A549 (cell line): ENCODE measurements at regions not wholly inside any gene's neighbourhood (a gene's known extent, or its start where the extent isn't known, plus 50 kb on each side); places are given as distances from the start of the nearest gene placed in this dataset.
A peak's percentile ranks its signal among the peaks of the same experiment; 100 is the strongest.

ENCODE experiments used
- ATAC-seq, 2 experiments: fragments of 200-7000 bp in 1 of 2; fragments of >200 bp in 1 of 2; cut with Nextera tagmentation in 1 of 2; cut with Tn5 transposase in 1 of 2; 3 replicates each; pipeline versions ENCODE4 v1.8.0 to v1.9.1; 2018 to 2020; ENCODE audit warnings: mild to moderate bottlenecking in 1 of 2, moderate library complexity in 1 of 2
- CTCF ChIA-PET: fragments of 300-600 bp; sonication (Branson Sonifier 250); formaldehyde crosslinking; extraction: SDS; loops from one replicate; lab custom pipeline; 2021; ENCODE audit warnings: antibody characterized with exemption, inconsistent platforms; lab: Yijun Ruan, JAX
- POLR2A ChIA-PET: fragments of 350-600 bp; formaldehyde crosslinking; extraction: SDS; loops from one replicate; lab custom pipeline; 2021; ENCODE audit warnings: antibody characterized with exemption, inconsistent platforms; lab: Yijun Ruan, JAX
- DNase-seq, 2 experiments: peaks; one replicate each; pipeline versions ENCODE4 v3.0.0 to v3.0.0-alpha.2; 2011 to 2016; ENCODE audit warnings: low read depth in 1 of 2, low spot score in 1 of 2
- FAIRE-seq: peaks from 2 replicates; lab custom pipeline; 2011; peaks lifted over from hg19 to GRCh38; lab: Jason Lieb, UNC
- H3K27ac ChIP-seq, 2 experiments: fragments of >200 bp; sonication (Bioruptor Twin); formaldehyde crosslinking; 3 replicates each; pipeline ENCODE4 v1.5.1; 2016 to 2017
- H3K4me1 ChIP-seq: fragments of >200 bp; sonication (Bioruptor Twin); formaldehyde crosslinking; 3 replicates; pipeline ENCODE4 v1.6.1; 2016
- H3K4me2 ChIP-seq: fragments of >200 bp; sonication (Bioruptor Twin); formaldehyde crosslinking; 3 replicates; pipeline ENCODE4 v1.6.1; 2016
- H3K4me3 ChIP-seq: fragments of >200 bp; sonication (Bioruptor Twin); formaldehyde crosslinking; 3 replicates; pipeline ENCODE4 v1.5.1; 2016
- H3K9me3 ChIP-seq: fragments of >200 bp; sonication (Bioruptor Twin); formaldehyde crosslinking; 3 replicates; pipeline ENCODE4 v1.6.1; 2016
- CBX2 ChIP-seq: fragments of 200-600 bp; sonication (generic); IDR thresholded peaks from 2 replicates; pipeline ENCODE4 v1.6.1; 2016; ENCODE audit warnings: low read depth, mild to moderate bottlenecking, borderline replicate concordance
- CBX8 ChIP-seq: fragments of 200-600 bp; sonication (generic); IDR thresholded peaks from 2 replicates; pipeline ENCODE4 v1.6.1; 2016
- CEBPB ChIP-seq, 2 experiments: fragments of >200 bp in 1 of 2; sonication (Bioruptor Twin) in 1 of 2; formaldehyde crosslinking in 1 of 2; IDR thresholded peaks; 2 replicates each; pipeline ENCODE4 v1.6.1; 2012 to 2016
- CHD2 ChIP-seq: fragments of 150-350 bp; IDR thresholded peaks from 2 replicates; pipeline ENCODE4 v1.6.1; 2014; ENCODE audit warnings: low read length; ENCODE audit not compliant: partially characterized antibody
- EHF ChIP-seq: fragments of 250-450 bp; sonication (Bioruptor Pico); IDR thresholded peaks from 2 replicates; pipeline ENCODE4 v1.5.0; 2020; ENCODE audit warnings: mild to moderate bottlenecking
- ELK1 ChIP-seq: fragments of 150-350 bp; IDR thresholded peaks from 2 replicates; pipeline ENCODE4 v1.6.1; 2014; ENCODE audit warnings: low read depth, mild to moderate bottlenecking, low read length
- FOSB ChIP-seq: fragments of 250-450 bp; sonication (Bioruptor Pico); IDR thresholded peaks from 2 replicates; pipeline ENCODE4 v1.5.0; 2020; ENCODE audit warnings: mild to moderate bottlenecking, moderate library complexity
- FOSL2 ChIP-seq, 2 experiments: fragments of 450-650 bp in 1 of 2; fragments of >200 bp in 1 of 2; sonication (Bioruptor Twin) in 1 of 2; formaldehyde crosslinking; IDR thresholded peaks; 2 replicates each; pipeline versions ENCODE4 v1.5.0 to v1.6.1; 2016 to 2020; ENCODE audit warnings: mild to moderate bottlenecking in 1 of 2, moderate library complexity in 1 of 2
- GATA3 ChIP-seq: IDR thresholded peaks from 2 replicates; pipeline ENCODE4 v1.6.1; 2012; ENCODE audit warnings: borderline replicate concordance
- HMGXB4 ChIP-seq: fragments of 250-450 bp; sonication (Bioruptor Pico); IDR thresholded peaks from 2 replicates; pipeline ENCODE4 v1.5.0; 2021; ENCODE audit warnings: mild to moderate bottlenecking, moderate library complexity, borderline replicate concordance
- JUNB ChIP-seq: fragments of >200 bp; sonication (Bioruptor Twin); formaldehyde crosslinking; IDR thresholded peaks from 2 replicates; pipeline ENCODE4 v1.6.1; 2016
- KDM5A ChIP-seq: fragments of 200-600 bp; sonication (generic); IDR thresholded peaks from 2 replicates; pipeline ENCODE4 v1.6.1; 2016; ENCODE audit warnings: antibody characterized with exemption, mild to moderate bottlenecking
- MAFK ChIP-seq: fragments of 450-650 bp; IDR thresholded peaks from 2 replicates; pipeline ENCODE4 v1.6.1; 2014; ENCODE audit not compliant: partially characterized antibody
- MAZ ChIP-seq: fragments of 150-350 bp; IDR thresholded peaks from 2 replicates; pipeline ENCODE4 v1.6.1; 2014; ENCODE audit warnings: antibody characterized with exemption, low read depth, low read length, borderline replicate concordance
- PBX3 ChIP-seq: IDR thresholded peaks from 2 replicates; pipeline ENCODE4 v1.6.1; 2012
- POLR2A ChIP-seq: IDR thresholded peaks from 2 replicates; pipeline ENCODE4 v1.6.1; 2012; ENCODE audit warnings: mild to moderate bottlenecking, low read length
- RARB ChIP-seq: fragments of 250-450 bp; sonication (Bioruptor Pico); IDR thresholded peaks from 2 replicates; pipeline ENCODE4 v1.8.0; 2021; ENCODE audit warnings: mild to moderate bottlenecking, moderate library complexity
- SREBF2 ChIP-seq: fragments of 450-650 bp; IDR thresholded peaks from 2 replicates; pipeline ENCODE4 v1.6.1; 2014; ENCODE audit warnings: mild to moderate bottlenecking, moderate library complexity
- WGBS: methylation state at CpG from one replicate; pipeline ENCODE4 v1.1.6; 2017; ENCODE audit errors: missing lambda C conversion rate; 5-methylcytosine and 5-hydroxymethylcytosine counted together
- TF ChIP-seq, protein P1 (sequence below): IDR thresholded peaks from 2 replicates; pipeline ENCODE4 v1.6.1; 2012; ENCODE audit warnings: low read depth, borderline replicate concordance
- TF ChIP-seq, protein P2 (sequence below): fragments of >200 bp; sonication (Bioruptor Twin); formaldehyde crosslinking; IDR thresholded peaks from 3 replicates; pipeline ENCODE4 v1.5.1; 2016
- TF ChIP-seq, protein P3 (sequence below): IDR thresholded peaks from 2 replicates; pipeline ENCODE4 v1.6.1; 2012
- TF ChIP-seq, protein P4 (sequence below): fragments of 450-650 bp; IDR thresholded peaks from 2 replicates; pipeline ENCODE4 v1.6.1; 2014; ENCODE audit warnings: antibody characterized with exemption

DNA sequence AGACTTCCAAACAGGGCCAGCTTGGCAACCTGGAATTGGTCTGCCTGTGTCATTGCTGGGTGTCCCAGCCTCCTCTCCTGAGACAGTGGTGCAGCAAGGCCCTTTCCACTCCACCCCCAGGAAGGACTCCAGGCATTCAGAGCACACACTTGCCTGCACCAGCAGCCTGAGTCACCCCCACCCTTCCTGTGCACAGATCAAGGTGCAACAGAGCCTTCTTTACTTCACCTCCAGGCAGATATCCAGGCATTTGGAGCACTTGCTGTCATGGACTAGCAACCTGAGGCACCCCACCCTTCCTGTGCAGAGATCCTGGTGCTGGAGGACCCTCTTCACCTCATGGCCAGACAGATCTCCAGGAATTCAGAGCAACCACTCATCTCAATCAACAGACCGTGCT, 135.8 kb downstream of the GASK1B start:
- Histone ChIP-seq H3K4me3 (no peak overlapping the region), H3K4me1 (peaks cover 14% of the 10 kb centered on the region; the same call in 2 of the 3 replicates), H3K4me2 (no peak overlapping the region), H3K9me3 (0 out of 3 replicates have a peak, but pooled peaks cover 5% of the 10 kb centered on the region), H3K27ac (no peak overlapping the region)
- DNase-seq: no peak
- CTCF ChIA-PET: no interaction called here
- no peak for TF ChIP-seq ELK1
- TF ChIP-seq FOSB (CRISPR knock-in tag): no peak
- TF ChIP-seq, protein P1, sequence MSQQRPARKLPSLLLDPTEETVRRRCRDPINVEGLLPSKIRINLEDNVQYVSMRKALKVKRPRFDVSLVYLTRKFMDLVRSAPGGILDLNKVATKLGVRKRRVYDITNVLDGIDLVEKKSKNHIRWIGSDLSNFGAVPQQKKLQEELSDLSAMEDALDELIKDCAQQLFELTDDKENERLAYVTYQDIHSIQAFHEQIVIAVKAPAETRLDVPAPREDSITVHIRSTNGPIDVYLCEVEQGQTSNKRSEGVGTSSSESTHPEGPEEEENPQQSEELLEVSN: no peak
- no peak for TF ChIP-seq RARB (CRISPR knock-in tag)
- TF ChIP-seq MAZ: no peak
- TF ChIP-seq SREBF2: no peak
- TF ChIP-seq, protein P2, sequence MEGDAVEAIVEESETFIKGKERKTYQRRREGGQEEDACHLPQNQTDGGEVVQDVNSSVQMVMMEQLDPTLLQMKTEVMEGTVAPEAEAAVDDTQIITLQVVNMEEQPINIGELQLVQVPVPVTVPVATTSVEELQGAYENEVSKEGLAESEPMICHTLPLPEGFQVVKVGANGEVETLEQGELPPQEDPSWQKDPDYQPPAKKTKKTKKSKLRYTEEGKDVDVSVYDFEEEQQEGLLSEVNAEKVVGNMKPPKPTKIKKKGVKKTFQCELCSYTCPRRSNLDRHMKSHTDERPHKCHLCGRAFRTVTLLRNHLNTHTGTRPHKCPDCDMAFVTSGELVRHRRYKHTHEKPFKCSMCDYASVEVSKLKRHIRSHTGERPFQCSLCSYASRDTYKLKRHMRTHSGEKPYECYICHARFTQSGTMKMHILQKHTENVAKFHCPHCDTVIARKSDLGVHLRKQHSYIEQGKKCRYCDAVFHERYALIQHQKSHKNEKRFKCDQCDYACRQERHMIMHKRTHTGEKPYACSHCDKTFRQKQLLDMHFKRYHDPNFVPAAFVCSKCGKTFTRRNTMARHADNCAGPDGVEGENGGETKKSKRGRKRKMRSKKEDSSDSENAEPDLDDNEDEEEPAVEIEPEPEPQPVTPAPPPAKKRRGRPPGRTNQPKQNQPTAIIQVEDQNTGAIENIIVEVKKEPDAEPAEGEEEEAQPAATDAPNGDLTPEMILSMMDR: no peak
- FAIRE-seq: no peak
- no peak for ATAC-seq
- 100% methylated on average over 1 of the region's 1 CpG for WGBS
- POLR2A ChIA-PET: no interaction called here

GRCh38 chr4:158035662-158036195, 137.1 kb downstream of the GASK1B start:
- no peak for FAIRE-seq
- no peak overlapping the region for H3K4me3 ChIP-seq
- POLR2A ChIA-PET: no interaction called here
- no peak for ATAC-seq
- no peak for DNase-seq
- no peak for TF ChIP-seq CHD2
- TF ChIP-seq, protein P3, sequence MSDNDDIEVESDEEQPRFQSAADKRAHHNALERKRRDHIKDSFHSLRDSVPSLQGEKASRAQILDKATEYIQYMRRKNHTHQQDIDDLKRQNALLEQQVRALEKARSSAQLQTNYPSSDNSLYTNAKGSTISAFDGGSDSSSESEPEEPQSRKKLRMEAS: no peak
- TF ChIP-seq MAFK: peak; percentile 90
- TF ChIP-seq CEBPB (IDR thresholded peaks at IDR 0.05): peak; percentile 44 to 51; a peak in 2 of 4 replicates
- no peak for TF ChIP-seq CBX8
- TF ChIP-seq, all 56 proteins: peak for 2
- WGBS: 88% methylated on average over 2 of the region's 2 CpGs
- Histone ChIP-seq H3K9me3 (0 out of 3 replicates have a peak, but pooled peaks cover 5% of the 10 kb centered on the region), H3K4me1 (peaks cover 14% of the 10 kb centered on the region; the same call in 2 of the 3 replicates), H3K4me2 (no peak overlapping the region), H3K27ac (no peak overlapping the region)
- CTCF ChIA-PET: no interaction called here

- FAIRE-seq (no peak), ATAC-seq (peak in 1 of 2 experiments; percentile 54; a peak in 4 of 6 replicates), DNase-seq (peak in 1 of 2 experiments; percentile 7)
- H3K4me2 ChIP-seq: peak overlapping the region; percentile 66
- CTCF ChIA-PET: interaction anchor here (0.7 kb wide), 1 partner anchor 139 kb away, joined by 3 read pairs; no protein-coding TSS in a partner anchor
- H3K4me3 ChIP-seq: no peak overlapping the region
- WGBS: 13% methylated on average over 5 of the region's 5 CpGs
- H3K9me3 ChIP-seq: 0 out of 3 replicates have a peak, but pooled peaks cover 2% of the 10 kb centered on the region
- POLR2A ChIA-PET: interaction anchor here (1.3 kb wide), 1 partner anchor 9 kb away, joined by 5 read pairs; no protein-coding TSS in a partner anchor
- peak overlapping the region; percentile 62 to 71 for H3K27ac ChIP-seq
- H3K4me1 ChIP-seq: peaks cover 14% of the 10 kb centered on the region; the same call in 2 of the 3 replicates
- TF ChIP-seq CBX2: no peak
- TF ChIP-seq, protein P4, sequence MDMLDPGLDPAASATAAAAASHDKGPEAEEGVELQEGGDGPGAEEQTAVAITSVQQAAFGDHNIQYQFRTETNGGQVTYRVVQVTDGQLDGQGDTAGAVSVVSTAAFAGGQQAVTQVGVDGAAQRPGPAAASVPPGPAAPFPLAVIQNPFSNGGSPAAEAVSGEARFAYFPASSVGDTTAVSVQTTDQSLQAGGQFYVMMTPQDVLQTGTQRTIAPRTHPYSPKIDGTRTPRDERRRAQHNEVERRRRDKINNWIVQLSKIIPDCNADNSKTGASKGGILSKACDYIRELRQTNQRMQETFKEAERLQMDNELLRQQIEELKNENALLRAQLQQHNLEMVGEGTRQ: no peak
- TF ChIP-seq GATA3: no peak
- no peak for TF ChIP-seq PBX3
- TF ChIP-seq FOSL2 (IDR thresholded peaks at IDR 0.05): no peak
- 0 out of 2 replicates have a peak, but pooled peaks have one; percentile 46 for TF ChIP-seq FOSL2 (CRISPR knock-in tag; IDR thresholded peaks at IDR 0.05)
- TF ChIP-seq KDM5A: no peak
- 0 out of 2 replicates have a peak, but pooled peaks have one; percentile 17 for TF ChIP-seq JUNB
- TF ChIP-seq CEBPB (IDR thresholded peaks at IDR 0.05): no peak
- no peak for TF ChIP-seq POLR2A
- TF ChIP-seq, protein P1: no peak
- no peak for TF ChIP-seq EHF
- TF ChIP-seq HMGXB4 (CRISPR knock-in tag): no peak
These were observed 139.3 kb downstream of the GASK1B start for GRCh38 chr4:158033416-158034120.
